Endothelial cell of umbilical vein (primary cell): ENCODE measurements at regions not wholly inside any gene's neighbourhood (a gene's known extent, or its start where the extent isn't known, plus 50 kb on each side); places are given as distances from the start of the nearest gene placed in this dataset.

ENCODE experiments used
- EZH2 ChIP-seq: IDR thresholded peaks from 2 replicates; pipeline ENCODE4 v1.6.1; 2012; ENCODE audit warnings: borderline replicate concordance, low read depth, mild to moderate bottlenecking, moderate library complexity, low read length, inconsistent platforms; ENCODE audit not compliant: severe bottlenecking
- FOS ChIP-seq: IDR thresholded peaks from 2 replicates; pipeline ENCODE4 v1.6.1; 2011; ENCODE audit warnings: mild to moderate bottlenecking, low read length, moderate library complexity, borderline replicate concordance; ENCODE audit not compliant: insufficient read depth
- GATA2 ChIP-seq: IDR thresholded peaks from 2 replicates; pipeline ENCODE4 v1.7.0; 2011; ENCODE audit warnings: low read depth, mild to moderate bottlenecking, moderate library complexity, mixed read lengths, low read length; ENCODE audit not compliant: insufficient read length, insufficient read depth
- JUN ChIP-seq: IDR thresholded peaks from 2 replicates; pipeline ENCODE4 v1.6.1; 2011; ENCODE audit warnings: borderline replicate concordance, low read depth; ENCODE audit not compliant: insufficient read length, insufficient read depth
- MYC ChIP-seq: IDR thresholded peaks from one replicate; pipeline ENCODE4 v1.6.1; 2011; ENCODE audit warnings: mild to moderate bottlenecking, low read depth, low read length
- POLR2A ChIP-seq: IDR thresholded peaks from 2 replicates; pipeline ENCODE4 v1.6.1; 2012; ENCODE audit warnings: low read depth, mild to moderate bottlenecking, control low read depth, low read length
- POLR2AphosphoS5 ChIP-seq: IDR thresholded peaks from 2 replicates; pipeline ENCODE4 v1.6.1; 2012; ENCODE audit warnings: low read depth, mild to moderate bottlenecking, control low read depth, low read length, moderate library complexity; ENCODE audit not compliant: insufficient read depth
- TF ChIP-seq, protein P1 (sequence below), 2 donors: IDR thresholded peaks; 1 replicate in 1 of 2; 2 replicates in 1 of 2; pipeline ENCODE4 v1.5.1; 2011; ENCODE audit warnings: low read length in 2 of 2, mild to moderate bottlenecking in 2 of 2, moderate library complexity in 2 of 2, control low read depth in 1 of 2, inconsistent platforms in 1 of 2, low read depth in 1 of 2; ENCODE audit not compliant: insufficient read depth in 1 of 2; ENCODE audit errors: extremely low read depth in 1 of 2
- TF ChIP-seq, protein P2 (sequence below): IDR thresholded peaks from 2 replicates; pipeline ENCODE4 v1.6.1; 2011; ENCODE audit not compliant: insufficient read depth, insufficient read length

DNA sequence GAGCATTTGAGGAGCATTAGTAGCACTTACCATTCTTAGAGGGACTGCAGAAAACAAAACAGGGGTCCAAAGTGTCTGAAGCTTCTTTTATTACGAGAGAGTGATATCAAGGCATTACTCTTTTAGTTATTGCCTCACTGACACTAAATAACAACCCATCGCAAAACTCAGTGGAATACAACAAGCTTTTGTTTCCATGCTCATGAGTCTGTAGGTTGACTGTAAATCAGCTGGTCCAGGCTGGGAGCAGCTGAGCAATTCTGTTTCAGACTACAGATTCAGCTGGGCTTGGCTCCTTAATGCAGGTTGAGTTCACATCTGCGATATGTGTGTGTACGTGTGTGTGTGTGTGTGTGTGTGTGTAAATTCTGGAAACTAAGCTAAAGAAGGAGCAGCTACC is 501.8 kb upstream of the PKDCC start:
- TF ChIP-seq, protein P1, sequence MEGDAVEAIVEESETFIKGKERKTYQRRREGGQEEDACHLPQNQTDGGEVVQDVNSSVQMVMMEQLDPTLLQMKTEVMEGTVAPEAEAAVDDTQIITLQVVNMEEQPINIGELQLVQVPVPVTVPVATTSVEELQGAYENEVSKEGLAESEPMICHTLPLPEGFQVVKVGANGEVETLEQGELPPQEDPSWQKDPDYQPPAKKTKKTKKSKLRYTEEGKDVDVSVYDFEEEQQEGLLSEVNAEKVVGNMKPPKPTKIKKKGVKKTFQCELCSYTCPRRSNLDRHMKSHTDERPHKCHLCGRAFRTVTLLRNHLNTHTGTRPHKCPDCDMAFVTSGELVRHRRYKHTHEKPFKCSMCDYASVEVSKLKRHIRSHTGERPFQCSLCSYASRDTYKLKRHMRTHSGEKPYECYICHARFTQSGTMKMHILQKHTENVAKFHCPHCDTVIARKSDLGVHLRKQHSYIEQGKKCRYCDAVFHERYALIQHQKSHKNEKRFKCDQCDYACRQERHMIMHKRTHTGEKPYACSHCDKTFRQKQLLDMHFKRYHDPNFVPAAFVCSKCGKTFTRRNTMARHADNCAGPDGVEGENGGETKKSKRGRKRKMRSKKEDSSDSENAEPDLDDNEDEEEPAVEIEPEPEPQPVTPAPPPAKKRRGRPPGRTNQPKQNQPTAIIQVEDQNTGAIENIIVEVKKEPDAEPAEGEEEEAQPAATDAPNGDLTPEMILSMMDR (IDR thresholded peaks at IDR 0.05; ENCODE audit: extremely low read depth in 1 of 2, insufficient read depth in 1 of 2, low read depth in 1 of 2, low read length in 2 of 2), result no peak
- TF ChIP-seq POLR2AphosphoS5 (no peak), POLR2A (no peak), GATA2 (no peak), JUN (no peak), EZH2 (no peak), MYC (no peak), FOS (no peak)
- TF ChIP-seq, protein P2, sequence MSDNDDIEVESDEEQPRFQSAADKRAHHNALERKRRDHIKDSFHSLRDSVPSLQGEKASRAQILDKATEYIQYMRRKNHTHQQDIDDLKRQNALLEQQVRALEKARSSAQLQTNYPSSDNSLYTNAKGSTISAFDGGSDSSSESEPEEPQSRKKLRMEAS, result no peak
